OCI-M2 (cell line): ENCODE measurements at regions not wholly inside any gene's neighbourhood (a gene's known extent, or its start where the extent isn't known, plus 50 kb on each side); places are given as distances from the start of the nearest gene placed in this dataset.
"Not testable (repeated sequence)": the region's sequence is repeated elsewhere in the genome, so short reads cannot be mapped to it uniquely, and the experiment has no call there.

Source experiments
- DNase-seq: peaks from one replicate; lab custom pipeline; 2025; ENCODE audit not compliant: unreplicated experiment; lab: John Stamatoyannopoulos, UW

DNA sequence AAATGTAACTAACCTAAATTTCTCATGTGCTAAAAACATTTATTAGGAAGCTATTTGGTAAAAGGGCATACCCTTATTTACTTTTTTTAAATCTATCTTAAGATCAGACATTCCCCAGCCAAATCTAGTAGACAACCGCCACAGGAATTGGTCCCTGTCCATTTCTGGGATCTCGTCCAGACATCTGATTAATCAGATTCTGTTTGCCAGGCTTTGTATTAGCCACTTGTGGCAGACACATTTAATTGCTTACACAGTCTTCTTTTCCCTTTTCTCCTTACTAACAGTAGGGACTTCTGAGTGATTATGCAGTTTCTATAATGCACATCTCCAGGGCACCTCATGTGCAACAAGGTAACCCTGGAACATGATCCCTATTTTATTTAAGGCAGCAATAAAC, 449.0 kb upstream of the RGS18 start:
- no peak for DNase-seq

GRCh38 chr1:191711961-191712360, 446.3 kb upstream of the RGS18 start:
- no peak for DNase-seq

DNA sequence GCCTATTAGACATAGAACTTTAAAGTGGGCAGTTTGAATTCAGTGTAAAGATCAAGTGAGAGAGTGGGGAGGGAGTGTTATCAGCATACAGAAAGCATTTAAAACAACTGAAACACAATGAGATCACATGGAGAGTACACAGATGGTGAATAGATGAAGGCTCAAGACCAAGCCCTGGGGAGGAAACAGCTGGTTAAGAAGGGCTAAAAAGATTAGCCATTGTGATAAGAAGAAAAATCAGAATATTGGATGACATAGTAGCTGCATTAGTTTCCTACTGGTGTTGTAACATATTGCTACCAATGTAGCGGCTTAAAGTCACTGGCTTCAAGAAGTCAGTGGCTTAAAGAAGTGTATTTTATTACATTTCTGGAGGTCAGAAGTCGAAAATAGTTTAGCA, 443.4 kb upstream of the RGS18 start:
- no peak for DNase-seq

GRCh38 chr1:191729742-191730141, 428.5 kb upstream of the RGS18 start:
- no peak for DNase-seq

- DNase-seq, result not testable (repeated sequence)
These were observed 426.5 kb upstream of the RGS18 start for GRCh38 chr1:191731608-191732302.

DNA sequence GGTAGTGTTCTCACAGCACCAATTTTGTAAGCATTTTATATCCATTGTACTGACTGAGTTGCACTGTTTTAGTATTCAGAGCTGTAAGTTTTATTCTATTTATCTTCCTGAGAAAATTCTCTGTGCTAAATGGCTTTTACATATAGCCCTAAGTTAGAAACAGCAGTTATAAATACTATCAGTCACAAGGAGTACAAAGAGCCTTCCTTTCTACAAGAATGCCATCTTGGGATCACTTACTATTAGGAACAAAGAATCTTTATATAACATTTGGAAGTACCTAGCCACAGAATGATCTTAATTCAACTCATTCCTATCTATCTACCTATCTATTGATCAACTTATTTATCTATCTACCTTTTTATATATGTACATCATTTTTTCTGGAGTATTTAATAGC, 423.9 kb upstream of the RGS18 start:
- no peak for DNase-seq

GRCh38 chr1:191739544-191739943, 418.7 kb upstream of the RGS18 start:
- no peak for DNase-seq

DNA sequence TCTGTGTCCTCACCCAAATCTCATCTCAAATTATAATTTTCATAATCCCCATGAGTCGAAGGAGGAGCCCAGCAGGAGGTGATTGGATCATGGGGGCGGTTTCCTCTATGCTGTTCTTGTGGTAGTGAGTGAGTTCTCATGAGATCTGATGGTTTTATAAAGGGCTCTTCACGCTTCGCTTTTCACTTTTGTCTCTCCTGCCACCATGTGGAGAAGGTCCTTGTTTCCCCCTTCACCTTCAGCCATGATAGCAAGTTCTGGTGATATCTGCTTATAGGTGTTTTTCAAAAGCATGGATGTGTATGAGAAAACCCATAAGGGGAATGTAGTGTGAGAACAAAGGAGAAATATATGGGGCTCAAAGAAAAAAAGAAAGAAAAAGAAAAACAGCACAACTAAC, 405.9 kb upstream of the RGS18 start:
- DNase-seq, result no peak

GRCh38 chr1:191760016-191760415, 398.2 kb upstream of the RGS18 start:
- DNase-seq, result no peak

DNA sequence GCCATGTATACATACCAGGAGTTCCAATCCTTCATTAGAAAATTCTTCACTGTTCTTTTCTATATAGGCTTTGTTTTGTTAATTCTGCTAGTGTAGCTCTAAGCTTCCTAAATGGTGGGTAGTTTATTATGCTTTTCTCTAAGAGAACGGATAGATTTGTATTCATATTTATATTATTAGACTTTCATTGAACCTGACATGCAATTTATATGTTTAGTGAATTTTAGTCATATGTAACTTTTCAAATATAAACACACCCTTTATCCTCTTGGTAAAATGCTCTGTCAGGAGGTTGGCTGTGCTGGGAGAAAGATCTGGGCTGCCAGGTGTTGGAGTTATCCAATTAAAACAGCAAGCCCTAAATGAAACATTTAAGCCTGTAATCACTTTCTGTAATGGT, 369.7 kb upstream of the RGS18 start:
- DNase-seq, result no peak

GRCh38 chr1:191798178-191798577, 360.1 kb upstream of the RGS18 start:
- no peak for DNase-seq

DNA sequence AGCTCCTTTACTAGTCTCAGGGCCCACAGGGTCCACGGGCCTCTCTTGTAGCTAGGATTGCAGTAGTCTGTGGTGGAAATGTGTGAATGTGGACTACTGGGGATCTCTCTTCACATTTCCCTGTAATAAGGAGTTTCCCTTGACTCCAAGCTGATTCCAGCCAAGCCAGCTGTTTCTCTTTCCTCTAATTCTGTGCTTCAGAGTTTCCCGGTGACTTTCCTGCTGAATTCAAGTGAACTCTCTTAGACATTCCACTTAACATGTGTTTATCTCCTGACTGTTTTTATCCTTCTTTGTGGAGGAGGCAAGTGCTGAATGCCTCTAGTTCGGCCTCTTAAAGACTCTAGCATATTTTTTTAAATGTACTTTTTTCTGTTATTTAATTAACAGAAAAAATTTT, 354.0 kb upstream of the RGS18 start:
- no peak for DNase-seq

GRCh38 chr1:191813593-191813992, 344.7 kb upstream of the RGS18 start:
- DNase-seq, result not testable (repeated sequence)

DNA sequence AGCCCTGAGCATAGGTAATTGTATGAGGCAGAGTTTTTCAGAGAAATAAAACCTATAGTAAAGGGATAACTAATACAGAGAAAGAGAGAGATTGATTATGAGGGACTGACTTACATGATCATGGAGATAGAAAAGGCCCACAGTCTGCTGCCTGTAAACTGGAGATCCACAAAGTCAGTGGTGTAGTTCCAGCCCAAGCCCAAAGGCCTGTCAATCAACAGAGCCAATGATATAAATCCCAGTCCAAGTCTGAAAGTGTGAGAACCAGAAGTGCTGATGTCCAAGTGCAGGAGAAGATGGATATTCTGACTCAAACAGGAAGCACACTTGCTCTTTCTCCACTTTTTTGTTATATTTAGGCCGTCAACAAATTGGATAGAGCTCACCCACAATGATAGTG, 340.1 kb upstream of the RGS18 start:
- DNase-seq, result no peak

DNA sequence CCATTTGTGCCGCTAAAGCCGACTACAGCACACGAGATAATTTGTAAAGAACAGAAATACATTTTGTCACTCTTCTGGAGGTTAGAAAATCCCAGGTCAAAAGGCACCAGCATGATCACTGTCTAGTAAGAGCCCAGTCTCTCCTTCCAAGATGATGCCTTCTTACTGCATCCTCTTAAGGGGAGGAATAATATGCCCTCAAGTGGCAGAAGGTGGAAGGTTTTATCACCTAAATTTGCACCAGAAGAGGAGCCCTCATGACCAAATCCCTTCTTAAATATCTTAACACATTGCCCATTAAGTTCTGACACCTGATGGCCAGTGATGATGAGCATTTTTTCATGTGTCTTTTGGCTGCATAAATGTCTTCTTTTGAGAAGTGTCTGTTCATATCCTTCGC, 326.7 kb upstream of the RGS18 start:
- DNase-seq, result no peak

DNA sequence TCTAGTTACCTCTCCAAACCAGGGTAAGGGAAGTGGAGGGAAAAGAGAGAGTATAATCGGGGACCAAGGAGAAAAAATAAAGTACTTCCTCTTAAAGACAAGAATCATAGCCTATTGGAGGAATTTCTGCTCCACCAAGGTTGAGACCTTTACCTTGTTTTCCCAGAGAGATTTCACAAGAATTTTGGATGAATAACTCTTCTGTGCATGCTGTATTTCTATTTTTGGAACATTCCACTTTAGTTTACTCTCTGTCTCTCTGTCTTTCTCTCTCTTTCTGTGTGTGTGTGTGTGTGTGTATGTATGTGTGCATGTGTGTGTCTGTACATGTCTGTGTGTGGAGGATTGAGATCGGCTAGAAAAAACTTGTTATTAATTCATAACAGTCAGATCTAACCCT, 318.4 kb upstream of the RGS18 start:
- DNase-seq, result no peak

DNA sequence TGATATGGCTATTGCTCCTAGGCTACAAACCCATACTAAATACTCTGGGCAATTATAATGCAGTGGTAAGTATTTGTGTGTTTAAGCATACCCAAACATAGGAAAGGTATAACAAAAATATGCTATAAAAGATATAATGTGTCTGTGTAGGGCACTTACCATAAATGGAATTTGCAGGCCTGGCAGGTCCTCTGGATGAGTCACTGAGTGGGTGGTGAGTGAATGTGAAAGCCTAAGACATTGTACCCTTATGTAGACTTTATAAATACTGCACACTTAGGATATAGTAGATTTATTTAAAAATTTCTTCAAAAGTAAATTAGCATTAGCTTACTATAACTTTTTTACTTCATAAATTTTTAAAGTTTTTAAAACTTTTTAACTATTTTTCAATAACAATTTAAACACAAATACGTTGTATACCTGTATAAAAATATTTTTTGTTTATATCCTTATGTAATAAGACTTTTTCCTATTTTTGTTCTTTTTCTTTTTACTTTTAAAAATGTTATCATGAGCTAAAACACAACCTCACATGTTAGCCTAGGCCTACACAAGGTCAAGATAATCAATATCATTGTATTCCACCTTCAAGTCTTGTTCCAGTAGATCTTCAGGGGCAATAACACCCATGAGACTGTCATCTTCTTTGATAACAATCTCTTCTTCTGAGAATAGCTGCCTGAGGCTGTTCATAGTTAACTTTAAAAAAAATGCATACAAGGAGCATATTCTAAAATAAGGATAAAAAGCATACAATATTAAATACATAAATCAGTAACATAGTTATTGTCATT, 306.3 kb upstream of the RGS18 start:
- DNase-seq, result no peak

GRCh38 chr1:191852907-191853306, 305.4 kb upstream of the RGS18 start:
- no peak for DNase-seq

DNA sequence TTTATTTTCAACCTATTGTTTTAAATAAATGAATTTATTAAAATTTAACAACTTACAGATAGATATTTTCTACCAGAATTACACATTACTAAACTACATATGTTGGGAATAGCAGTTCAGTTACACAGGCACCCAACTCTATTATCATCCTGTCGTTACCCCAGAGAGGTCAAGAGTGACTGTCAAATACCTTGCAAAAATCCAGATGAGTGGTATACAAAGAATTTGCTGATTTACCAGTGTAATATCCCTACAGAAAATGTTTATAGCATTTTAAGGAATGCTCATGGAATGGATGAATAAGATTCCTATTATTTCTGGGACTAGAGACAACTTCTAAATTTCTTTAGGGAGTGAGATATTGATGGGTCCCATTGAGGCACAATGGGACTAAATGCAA, 300.7 kb upstream of the RGS18 start:
- DNase-seq, result no peak

GRCh38 chr1:191865479-191865878, 292.8 kb upstream of the RGS18 start:
- DNase-seq, result no peak

DNA sequence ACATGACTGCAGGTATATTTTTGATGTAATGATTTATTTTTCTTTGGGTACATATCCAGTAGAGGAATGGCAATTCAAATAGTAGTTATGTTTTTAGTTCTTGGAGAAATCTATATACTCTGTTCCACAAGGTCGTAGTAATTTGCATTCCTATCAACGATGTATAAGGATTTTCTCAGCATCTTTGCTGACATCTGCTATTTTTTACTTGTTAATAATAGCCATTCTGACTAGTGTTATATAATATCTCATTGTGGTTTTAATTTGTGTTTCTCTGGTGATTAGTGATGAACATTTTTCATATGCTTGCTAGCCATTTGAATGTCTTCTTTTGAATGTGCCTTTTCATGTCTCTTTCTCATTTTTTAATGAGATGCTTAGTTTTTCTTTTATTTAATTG, 292.1 kb upstream of the RGS18 start:
- DNase-seq, result no peak

- no peak for DNase-seq
These were observed 288.4 kb upstream of the RGS18 start for GRCh38 chr1:191869790-191870312.
